ENCODE measurements at regions not wholly inside any gene's neighbourhood (a gene's known extent, or its start where the extent isn't known, plus 50 kb on each side); places are given as distances from the start of the nearest gene placed in this dataset.

- Mint-ChIP-seq H3K27me3 (ENCODE audit: insufficient read depth) (no peaks in the 10 kb centered on the region), H3K9me3 (no peaks in the 10 kb centered on the region), H3K4me3 (no peak overlapping the region), H3K4me1 (ENCODE audit: low read depth) (no peaks in the 10 kb centered on the region), H3K36me3 (ENCODE audit: low read depth) (no peaks in the 10 kb centered on the region), H3K27ac (no peak overlapping the region)
- TF ChIP-seq CTCF (IDR thresholded peaks at IDR 0.05), result no peak
- DNase-seq, result no peak
Observed at GRCh38 chr4:137015426-137016409, 516.6 kb downstream of the PCDH18 start.

GRCh38 chr4:137000432-137000831 is 531.9 kb downstream of the PCDH18 start:
- Mint-ChIP-seq H3K27me3 (ENCODE audit: insufficient read depth) (no peaks in the 10 kb centered on the region; the same call in 1 of the 2 replicates), H3K9me3 (peaks cover 13% of the 10 kb centered on the region; the same call in 1 of the 2 replicates), H3K4me1 (ENCODE audit: low read depth) (no peaks in the 10 kb centered on the region), H3K36me3 (ENCODE audit: low read depth) (no peaks in the 10 kb centered on the region), H3K4me3 (no peak overlapping the region), H3K27ac (no peak overlapping the region)
- DNase-seq, result no peak
- TF ChIP-seq CTCF (IDR thresholded peaks at IDR 0.05), result no peak

DNA sequence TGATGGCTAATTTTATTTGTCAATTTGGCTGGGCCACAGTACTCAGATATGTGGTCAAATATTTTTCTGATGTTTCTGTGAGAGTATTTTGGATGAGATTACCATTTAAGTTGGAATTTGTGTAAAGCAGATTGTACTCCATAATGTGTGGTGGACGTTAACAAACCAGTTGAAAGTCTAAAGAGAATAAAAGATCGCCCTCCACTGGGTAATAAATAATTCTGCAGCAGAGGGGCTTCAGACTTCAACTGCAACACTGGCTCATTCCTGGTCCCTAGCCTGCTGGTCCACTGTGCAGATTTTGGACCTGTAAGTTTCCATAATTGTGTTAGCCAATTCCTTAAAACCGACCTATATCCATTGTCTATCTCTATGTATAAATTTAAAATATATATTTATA is 540.3 kb downstream of the PCDH18 start:
- no peaks in the 10 kb centered on the region for H3K4me1 Mint-ChIP-seq (ENCODE audit: low read depth)

GRCh38 chr4:136985683-136986082 is 546.6 kb downstream of the PCDH18 start:
- H3K27ac Mint-ChIP-seq, result no peak overlapping the region
- H3K9me3 Mint-ChIP-seq, result no peaks in the 10 kb centered on the region; the same call in 1 of the 2 replicates
- H3K36me3 Mint-ChIP-seq (ENCODE audit: low read depth), result no peaks in the 10 kb centered on the region
- H3K27me3 Mint-ChIP-seq (ENCODE audit: insufficient read depth), result no peaks in the 10 kb centered on the region
- no peak overlapping the region for H3K4me3 Mint-ChIP-seq
- no peak for DNase-seq
- no peaks in the 10 kb centered on the region for H3K4me1 Mint-ChIP-seq (ENCODE audit: low read depth)
- TF ChIP-seq CTCF (IDR thresholded peaks at IDR 0.05), result no peak

More for the DNA sequence above, 540.3 kb downstream of the PCDH18 start:
- Mint-ChIP-seq H3K27me3 (ENCODE audit: insufficient read depth) (no peaks in the 10 kb centered on the region), H3K27ac (no peak overlapping the region), H3K4me3 (no peak overlapping the region), H3K36me3 (ENCODE audit: low read depth) (no peaks in the 10 kb centered on the region), H3K9me3 (peaks cover 4% of the 10 kb centered on the region)
- TF ChIP-seq CTCF (IDR thresholded peaks at IDR 0.05), result no peak
- DNase-seq, result no peak

DNA sequence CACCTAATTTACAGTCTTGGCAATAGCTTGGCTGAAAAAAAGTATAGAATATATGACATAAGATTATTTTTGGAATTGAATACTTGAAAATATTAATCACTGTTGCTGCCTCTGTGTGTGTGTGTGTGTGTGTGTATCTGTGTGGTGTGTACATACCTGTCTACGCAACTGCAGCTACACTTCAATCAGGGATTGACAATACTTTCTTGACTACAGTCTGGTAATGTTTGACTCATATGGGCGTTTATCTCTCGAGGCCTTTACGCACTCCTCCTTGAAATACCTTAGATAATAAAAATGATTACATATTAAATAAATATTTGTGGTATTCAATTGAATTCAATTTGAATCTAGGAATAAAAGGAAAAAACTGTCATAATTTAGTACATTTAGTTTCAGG is 565.2 kb downstream of the PCDH18 start:
- TF ChIP-seq CTCF (IDR thresholded peaks at IDR 0.05), result no peak
- Mint-ChIP-seq H3K9me3 (peaks cover 3% of the 10 kb centered on the region; the same call in 1 of the 2 replicates), H3K4me1 (ENCODE audit: low read depth) (no peaks in the 10 kb centered on the region), H3K36me3 (ENCODE audit: low read depth) (no peaks in the 10 kb centered on the region), H3K27me3 (ENCODE audit: insufficient read depth) (no peaks in the 10 kb centered on the region; the same call in 1 of the 2 replicates), H3K27ac (no peak overlapping the region), H3K4me3 (no peak overlapping the region)
- DNase-seq, result no peak

Data from HFFc6 (cell line).